Muscle of leg (tissue), 3 donors: ENCODE measurements at regions not wholly inside any gene's neighbourhood (a gene's known extent, or its start where the extent isn't known, plus 50 kb on each side); places are given as distances from the start of the nearest gene placed in this dataset.
"Not testable (repeated sequence)": the region's sequence is repeated elsewhere in the genome, so short reads cannot be mapped to it uniquely, and the experiment has no call there.

Experiments used
- DNase-seq: peaks from one replicate; pipeline ENCODE4 v3.0.0; 2013
- H3K27ac ChIP-seq: one replicate; pipeline ENCODE4 v1.5.1; 2013; ENCODE audit warnings: mild to moderate bottlenecking, low read length, control low read depth
- H3K27me3 ChIP-seq: one replicate; pipeline ENCODE4 v1.6.1; 2013; ENCODE audit warnings: low read length; ENCODE audit not compliant: control insufficient read depth, insufficient read depth
- H3K36me3 ChIP-seq: one replicate; pipeline ENCODE4 v1.6.1; 2013; ENCODE audit warnings: low read length; ENCODE audit not compliant: control insufficient read depth, insufficient read depth
- H3K4me1 ChIP-seq: one replicate; pipeline ENCODE4 v1.6.1; 2013; ENCODE audit warnings: low read length; ENCODE audit not compliant: control insufficient read depth, insufficient read depth
- H3K4me3 ChIP-seq: one replicate; pipeline ENCODE4 v1.5.1; 2013; ENCODE audit warnings: low read length, control low read depth
- H3K9me3 ChIP-seq: replicated peaks from 2 replicates; pipeline ENCODE4 v1.6.1; 2013; ENCODE audit warnings: low read depth, low read length; ENCODE audit not compliant: control insufficient read depth
- WGBS: methylation state at CpG from one replicate; pipeline ENCODE4 v1.1.5; 2013; ENCODE audit warnings: missing lambda C conversion rate; ENCODE audit not compliant: insufficient coverage; 5-methylcytosine and 5-hydroxymethylcytosine counted together

- H3K27ac ChIP-seq, result no peak overlapping the region
- 86% methylated on average over 1 of the region's 2 CpGs for WGBS
- DNase-seq, result no peak
- no peaks in the 10 kb centered on the region for H3K27me3 ChIP-seq
- no peaks in the 10 kb centered on the region for H3K4me1 ChIP-seq
- peaks cover 3% of the 10 kb centered on the region for H3K9me3 ChIP-seq
- no peak overlapping the region for H3K4me3 ChIP-seq
- H3K36me3 ChIP-seq, result no peaks in the 10 kb centered on the region
Measured at GRCh38 chr20:40953416-40953815, 75.2 kb upstream of the TOP1 start.

GRCh38 chr20:40953856-40954255, 74.8 kb upstream of the TOP1 start:
- DNase-seq, result no peak
- WGBS, result 91% methylated on average over 4 of the region's 5 CpGs
- Histone ChIP-seq H3K36me3 (no peaks in the 10 kb centered on the region), H3K4me3 (no peak overlapping the region), H3K4me1 (no peaks in the 10 kb centered on the region), H3K9me3 (peaks cover 3% of the 10 kb centered on the region), H3K27me3 (no peaks in the 10 kb centered on the region), H3K27ac (no peak overlapping the region)

- Histone ChIP-seq H3K27me3 (no peaks in the 10 kb centered on the region), H3K4me3 (no peak overlapping the region), H3K9me3 (peaks cover 3% of the 10 kb centered on the region), H3K36me3 (no peaks in the 10 kb centered on the region), H3K27ac (no peak overlapping the region), H3K4me1 (no peaks in the 10 kb centered on the region)
- no peak for DNase-seq
- WGBS, result 93% methylated on average over 5 of the region's 10 CpGs
Measured at GRCh38 chr20:40954521-40955165, 74.0 kb upstream of the TOP1 start.

- Histone ChIP-seq H3K4me3 (no peak overlapping the region), H3K27ac (no peak overlapping the region), H3K27me3 (no peaks in the 10 kb centered on the region), H3K36me3 (no peaks in the 10 kb centered on the region), H3K4me1 (no peaks in the 10 kb centered on the region), H3K9me3 (peaks cover 3% of the 10 kb centered on the region)
- WGBS, result 80% methylated on average over 1 of the region's 2 CpGs
- no peak for DNase-seq
Measured at GRCh38 chr20:40955326-40955725, 73.3 kb upstream of the TOP1 start.

- H3K4me3 ChIP-seq, H3K4me1 ChIP-seq, H3K27ac ChIP-seq, DNase-seq, H3K9me3 ChIP-seq, H3K36me3 ChIP-seq, H3K27me3 ChIP-seq: not testable (repeated sequence)
- WGBS, result no CpG with 5 or more reads among the region's 8 CpGs
Measured at GRCh38 chr20:40955826-40956225, 72.8 kb upstream of the TOP1 start.

GRCh38 chr20:40956542-40957264, 71.9 kb upstream of the TOP1 start:
- no peak overlapping the region for H3K27ac ChIP-seq
- H3K4me3 ChIP-seq, result no peak overlapping the region
- DNase-seq, result peak; percentile 56
- no peaks in the 10 kb centered on the region for H3K36me3 ChIP-seq
- no peaks in the 10 kb centered on the region for H3K27me3 ChIP-seq
- 20% methylated on average over 4 of the region's 15 CpGs for WGBS
- H3K4me1 ChIP-seq, result peaks cover 6% of the 10 kb centered on the region
- peaks cover 3% of the 10 kb centered on the region for H3K9me3 ChIP-seq

- no peak overlapping the region for H3K4me3 ChIP-seq
- H3K27ac ChIP-seq, result no peak overlapping the region
- peaks cover 3% of the 10 kb centered on the region for H3K9me3 ChIP-seq
- DNase-seq, result no peak
- H3K4me1 ChIP-seq, result peaks cover 6% of the 10 kb centered on the region
- peaks cover under 1% of the 10 kb centered on the region for H3K27me3 ChIP-seq
- 63% methylated on average over 1 of the region's 6 CpGs for WGBS
- H3K36me3 ChIP-seq, result no peaks in the 10 kb centered on the region
Measured at GRCh38 chr20:40957265-40957760, 71.3 kb upstream of the TOP1 start.

GRCh38 chr20:40958598-40958997, 70.0 kb upstream of the TOP1 start:
- no peak for DNase-seq
- Histone ChIP-seq H3K36me3 (no peaks in the 10 kb centered on the region), H3K4me1 (peaks cover 8% of the 10 kb centered on the region), H3K27me3 (peaks cover 2% of the 10 kb centered on the region), H3K4me3 (no peak overlapping the region), H3K9me3 (peaks cover 3% of the 10 kb centered on the region), H3K27ac (no peak overlapping the region)
- no CpG with 5 or more reads among the region's 4 CpGs for WGBS

GRCh38 chr20:40959325-40960092, 69.1 kb upstream of the TOP1 start:
- H3K9me3 ChIP-seq, result no peaks in the 10 kb centered on the region
- DNase-seq, result no peak
- WGBS, result no CpG with 5 or more reads among the region's 6 CpGs

GRCh38 chr20:40960101-40960500, 68.5 kb upstream of the TOP1 start:
- no peak overlapping the region for H3K27ac ChIP-seq
- no peaks in the 10 kb centered on the region for H3K9me3 ChIP-seq
- H3K4me3 ChIP-seq, result no peak overlapping the region
- no peaks in the 10 kb centered on the region for H3K36me3 ChIP-seq
- H3K4me1 ChIP-seq, result peaks cover 8% of the 10 kb centered on the region
- no CpG with 5 or more reads among the region's 4 CpGs for whole genome bisulfite sequencing
- peaks cover 2% of the 10 kb centered on the region for H3K27me3 ChIP-seq
- no peak for DNase-seq

More at GRCh38 chr20:40959325-40960092, 69.1 kb upstream of the TOP1 start:
- no peaks in the 10 kb centered on the region for H3K36me3 ChIP-seq
- peaks cover 8% of the 10 kb centered on the region for H3K4me1 ChIP-seq
- no peak overlapping the region for H3K4me3 ChIP-seq
- peaks cover 2% of the 10 kb centered on the region for H3K27me3 ChIP-seq
- no peak overlapping the region for H3K27ac ChIP-seq
